ENCODE measurements at regions not wholly inside any gene's neighbourhood (a gene's known extent, or its start where the extent isn't known, plus 50 kb on each side); places are given as distances from the start of the nearest gene placed in this dataset.

DNA sequence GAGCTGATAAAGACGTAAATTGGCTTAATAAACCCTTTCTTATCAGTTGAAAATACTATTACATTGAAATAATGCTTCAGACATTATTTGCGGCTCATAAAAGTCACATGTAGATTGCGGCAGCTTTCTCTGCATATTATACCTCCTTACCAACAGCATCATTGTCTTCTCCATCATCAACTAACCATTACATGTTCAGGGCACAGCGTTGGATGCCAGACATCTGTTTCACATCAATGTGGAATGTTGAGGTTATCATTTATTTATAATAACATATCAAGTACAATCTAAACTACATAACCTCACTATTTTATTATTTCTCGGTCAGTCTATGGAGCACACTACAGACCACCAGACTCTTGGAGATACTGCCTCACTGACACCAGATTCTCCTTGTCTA is 573.8 kb upstream of the FAT3 start:
- ATAC-seq (ENCODE audit: poor library complexity) (no peak), DNase-seq (no peak)
- intact Hi-C loops (cut with DNase I): no loop called here

- ATAC-seq (ENCODE audit: poor library complexity) (no peak), DNase-seq (no peak)
- intact Hi-C loops (cut with DNase I): no loop called here
Observed at GRCh38 chr11:91641153-91641552, 583.5 kb upstream of the FAT3 start.

- intact Hi-C loops (cut with DNase I): no loop called here
- ATAC-seq (ENCODE audit: poor library complexity) (no peak), DNase-seq (no peak)
Observed at GRCh38 chr11:91639359-91639758, 585.3 kb upstream of the FAT3 start.

GRCh38 chr11:91630916-91631673 is 593.5 kb upstream of the FAT3 start:
- no peak for DNase-seq
- intact Hi-C loops (cut with DNase I): no loop called here

DNA sequence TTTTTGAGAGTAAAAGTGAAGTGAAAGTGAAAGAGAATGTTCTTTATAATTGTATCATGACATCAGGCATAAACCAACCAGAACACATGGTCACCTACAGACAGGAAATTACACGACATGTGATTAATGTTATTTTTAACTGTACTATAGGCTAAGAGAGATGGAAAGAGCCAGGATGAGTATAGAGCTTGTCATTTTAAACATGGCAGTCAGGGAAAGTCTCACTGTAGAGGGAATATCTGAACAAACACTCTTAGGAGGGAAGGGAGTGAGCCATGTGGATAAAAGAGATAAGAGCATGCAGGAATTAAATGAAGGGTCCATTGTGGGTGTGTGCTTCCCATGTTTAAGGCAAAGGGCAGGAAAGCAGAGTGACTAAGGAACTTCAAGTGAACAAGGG is 599.1 kb upstream of the FAT3 start:
- intact Hi-C loops (cut with DNase I): no loop called here
- no peak for ATAC-seq (ENCODE audit: poor library complexity)
- no peak for DNase-seq

More at GRCh38 chr11:91630916-91631673, 593.5 kb upstream of the FAT3 start:
- no peak for ATAC-seq (ENCODE audit: poor library complexity)

DNA sequence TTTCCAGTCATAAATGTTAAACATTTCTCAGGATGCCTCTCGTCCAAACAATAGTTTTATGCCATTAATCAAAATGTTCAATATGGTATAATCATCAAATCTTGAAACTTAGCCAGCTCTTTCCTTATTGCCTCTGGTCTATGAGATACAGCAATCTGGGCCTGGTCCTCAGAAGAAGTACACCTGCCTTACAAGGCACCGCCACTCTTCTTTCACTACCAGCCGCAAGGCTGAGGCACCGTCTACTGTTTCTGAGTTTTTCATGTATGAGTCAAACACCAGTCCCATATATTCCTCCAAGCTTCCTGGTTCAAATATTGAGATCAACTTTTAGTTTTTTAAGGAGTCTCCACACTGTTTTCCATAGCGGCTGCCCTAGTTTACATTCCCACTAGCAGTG is 600.6 kb upstream of the FAT3 start:
- ATAC-seq (ENCODE audit: poor library complexity): no peak
- intact Hi-C loops (cut with DNase I): no loop called here
- no peak for DNase-seq

DNA sequence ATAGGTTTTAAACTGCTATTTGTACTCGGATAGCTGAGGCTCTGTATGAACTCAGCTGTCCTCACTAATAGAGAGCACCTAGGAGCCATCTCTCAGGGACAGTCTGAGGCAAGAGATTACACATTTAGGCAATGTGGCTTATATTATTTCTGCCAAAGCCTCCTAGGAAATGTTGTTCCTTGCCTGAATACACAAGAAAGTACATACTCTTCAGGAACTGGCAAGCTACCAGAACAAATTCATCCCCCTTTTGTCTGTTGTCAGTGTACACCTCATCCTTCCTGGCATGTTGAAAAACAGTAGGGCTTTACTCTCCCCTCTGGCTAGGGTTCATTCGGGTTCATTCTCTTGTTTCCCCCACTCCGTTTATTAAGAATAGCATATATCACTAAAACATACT is 615.9 kb upstream of the FAT3 start:
- ATAC-seq (ENCODE audit: poor library complexity) (no peak), DNase-seq (no peak)
- intact Hi-C loops (cut with DNase I): no loop called here

GRCh38 chr11:91596111-91596510 is 628.5 kb upstream of the FAT3 start:
- DNase-seq (no peak), ATAC-seq (ENCODE audit: poor library complexity) (no peak)
- intact Hi-C loops (cut with DNase I): no loop called here

DNA sequence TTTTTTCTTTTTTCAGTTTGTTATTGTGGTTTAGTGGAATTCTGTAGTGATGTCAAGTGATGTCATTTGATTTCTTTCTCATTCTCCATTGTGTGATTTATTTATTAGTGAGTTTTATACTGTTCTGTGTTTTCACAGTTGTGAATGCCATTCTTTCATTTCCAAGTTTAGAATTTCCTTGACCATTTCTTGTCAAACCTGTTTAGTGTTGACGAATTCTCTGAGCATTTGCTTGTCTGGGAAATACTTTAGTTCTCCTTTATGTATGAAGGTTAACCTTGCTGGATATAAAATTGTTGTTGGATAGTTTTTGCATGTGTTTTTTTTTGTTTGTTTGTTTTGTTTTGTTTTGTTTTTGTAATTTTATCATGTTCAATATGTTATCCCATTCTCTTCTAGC is 633.6 kb upstream of the FAT3 start:
- intact Hi-C loops (cut with DNase I): no loop called here
- ATAC-seq (ENCODE audit: poor library complexity) (no peak), DNase-seq (no peak)

DNA sequence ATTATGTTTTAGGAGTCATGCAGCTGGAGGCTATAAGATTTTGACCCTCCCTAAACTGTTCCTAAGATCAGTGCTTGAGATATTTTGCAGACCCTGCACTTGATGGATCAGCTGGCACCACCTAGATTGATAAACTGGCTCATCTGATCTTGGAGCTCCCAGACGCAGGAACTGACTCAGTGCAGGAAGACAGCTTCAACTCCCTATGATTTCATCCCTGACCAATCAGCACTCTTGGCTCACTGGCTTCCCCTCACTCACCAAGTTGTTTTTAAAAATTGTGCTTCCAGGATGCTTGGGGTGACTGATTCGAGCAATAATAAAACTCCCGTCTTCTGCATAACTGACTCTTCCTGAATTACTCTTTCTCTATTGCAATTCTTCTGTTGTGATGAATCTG is 637.5 kb upstream of the FAT3 start:
- intact Hi-C loops (cut with DNase I): no loop called here
- DNase-seq: no peak
- no peak for ATAC-seq (ENCODE audit: poor library complexity)

- no peak for ATAC-seq (ENCODE audit: poor library complexity)
- DNase-seq: no peak
- intact Hi-C loops (cut with DNase I): no loop called here
Observed at GRCh38 chr11:91585035-91585801, 639.4 kb upstream of the FAT3 start.

- intact Hi-C loops (cut with DNase I): no loop called here
- no peak for ATAC-seq (ENCODE audit: poor library complexity)
- no peak for DNase-seq
Observed at GRCh38 chr11:91563176-91563575, 661.4 kb upstream of the FAT3 start.

- ATAC-seq (ENCODE audit: poor library complexity) (no peak), DNase-seq (no peak)
- intact Hi-C loops (cut with DNase I): no loop called here
Observed at GRCh38 chr11:91560434-91560833, 664.2 kb upstream of the FAT3 start.

DNA sequence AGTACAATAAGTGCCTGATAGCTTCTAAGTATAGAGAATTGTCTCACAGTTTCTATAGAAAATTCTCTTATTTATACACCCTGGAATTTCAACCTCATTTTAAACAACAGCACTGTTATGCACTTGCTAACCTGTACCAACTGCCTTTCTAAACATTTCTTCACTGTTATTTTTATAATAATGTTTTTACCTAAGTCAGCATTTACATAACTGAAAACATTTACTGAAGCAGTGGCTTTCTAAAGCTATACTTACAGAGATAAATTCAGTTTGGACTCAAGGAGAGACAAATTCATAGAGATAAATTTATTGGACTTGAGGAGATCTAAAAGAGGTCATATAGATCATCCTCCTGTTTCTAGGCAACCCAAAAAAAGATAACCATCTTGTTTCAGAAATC is 686.6 kb upstream of the FAT3 start:
- intact Hi-C loops (cut with DNase I): no loop called here

DNA sequence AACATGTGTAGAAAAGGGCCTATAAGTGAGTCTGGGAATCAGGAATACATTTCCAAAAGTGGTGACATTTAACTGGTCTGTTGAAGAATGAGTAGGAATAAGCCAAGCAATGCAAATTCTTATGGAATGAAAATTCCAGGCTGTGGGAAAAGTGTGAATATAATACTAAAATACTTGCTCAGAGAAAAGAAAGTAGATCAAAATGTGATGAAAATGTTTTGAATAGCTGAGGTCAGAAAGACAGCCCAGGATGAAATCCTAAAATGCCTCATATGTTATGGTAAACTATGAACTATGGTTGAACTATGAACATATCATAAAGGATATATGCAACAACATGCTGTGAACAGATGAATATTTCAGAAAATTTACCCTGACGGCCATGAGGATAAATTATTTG is 688.3 kb upstream of the FAT3 start:
- intact Hi-C loops (cut with DNase I): no loop called here
- DNase-seq: no peak
- no peak for ATAC-seq (ENCODE audit: poor library complexity)

More for the DNA sequence above, 686.6 kb upstream of the FAT3 start:
- DNase-seq (no peak), ATAC-seq (ENCODE audit: poor library complexity) (no peak)

DNA sequence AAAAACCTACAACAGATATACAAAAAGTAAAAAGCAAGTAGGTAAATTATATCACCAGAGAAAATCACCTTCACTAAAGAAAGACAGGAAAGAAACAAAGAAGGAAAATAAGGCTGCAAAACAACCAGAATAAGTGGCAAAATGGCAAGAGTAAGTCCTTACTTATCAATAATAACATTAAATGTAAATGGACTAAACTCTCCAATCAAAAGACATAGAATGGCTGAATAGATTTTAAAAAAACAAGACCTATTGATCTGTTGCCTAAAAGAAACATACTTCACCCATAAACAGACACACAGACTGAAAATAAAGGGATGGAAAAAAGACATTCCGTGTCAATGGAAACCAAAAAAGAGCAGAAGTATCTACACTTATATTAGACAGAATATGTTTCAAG is 695.7 kb upstream of the FAT3 start:
- no peak for ATAC-seq (ENCODE audit: poor library complexity)
- intact Hi-C loops (cut with DNase I): no loop called here
- DNase-seq: no peak

- intact Hi-C loops (cut with DNase I): no loop called here
- DNase-seq (no peak), ATAC-seq (ENCODE audit: poor library complexity) (no peak)
Observed at GRCh38 chr11:91527380-91528030, 697.1 kb upstream of the FAT3 start.

DNA sequence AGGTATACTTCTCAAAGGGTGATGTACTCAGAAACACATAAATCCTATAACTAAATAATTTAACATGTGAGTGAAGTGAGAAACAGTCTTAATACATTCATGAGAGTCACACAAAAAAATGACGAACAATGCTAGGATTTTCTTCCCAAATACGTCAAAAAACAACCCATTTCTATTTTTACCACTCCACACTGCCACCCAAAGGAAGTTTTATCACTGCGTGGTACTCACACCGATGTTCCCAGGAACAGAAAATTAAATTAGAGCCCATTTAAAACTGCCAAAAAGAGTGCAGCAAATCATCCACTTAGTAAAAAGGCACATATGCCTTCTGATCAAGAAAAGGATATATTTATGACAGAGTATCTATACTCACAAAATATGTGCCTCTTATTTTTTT is 710.9 kb upstream of the FAT3 start:
- intact Hi-C loops (cut with DNase I): no loop called here
- DNase-seq (no peak), ATAC-seq (ENCODE audit: poor library complexity) (no peak)

- DNase-seq (no peak), ATAC-seq (ENCODE audit: poor library complexity) (no peak)
- intact Hi-C loops (cut with DNase I): no loop called here
Observed at GRCh38 chr11:91497847-91498246, 726.8 kb upstream of the FAT3 start.

DNA sequence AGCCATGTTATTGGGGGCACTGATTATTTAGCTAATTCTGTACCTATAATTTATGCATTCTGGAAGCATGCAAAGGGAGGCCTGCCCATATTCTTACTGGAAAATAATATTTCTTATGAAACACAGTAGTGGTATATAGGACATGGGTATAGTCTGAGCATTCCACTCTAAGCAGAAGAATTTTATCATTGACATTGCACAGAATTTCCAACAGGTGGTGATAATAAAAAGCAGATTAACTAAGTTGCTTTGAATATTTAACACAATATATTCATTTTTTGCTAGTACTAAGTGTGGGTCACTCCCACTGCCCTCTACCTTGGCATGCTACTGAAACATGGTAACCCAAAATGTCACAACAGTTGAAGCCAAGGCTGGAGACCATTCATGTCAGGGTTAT is 728.8 kb upstream of the FAT3 start:
- intact Hi-C loops (cut with DNase I): no loop called here
- no peak for DNase-seq
- ATAC-seq (ENCODE audit: poor library complexity): no peak

All from Right ventricle myocardium superior (tissue), 1 donor.